GM13977 (cell line): ENCODE measurements at regions not wholly inside any gene's neighbourhood (a gene's known extent, or its start where the extent isn't known, plus 50 kb on each side); places are given as distances from the start of the nearest gene placed in this dataset.
"Not testable (repeated sequence)": the region's sequence is repeated elsewhere in the genome, so short reads cannot be mapped to it uniquely, and the experiment has no call there.

Experiments
- DNase-seq: peaks from one replicate; pipeline ENCODE4 v3.0.0; 2012; ENCODE audit warnings: low spot score
- CTCF ChIP-seq: IDR thresholded peaks from 2 replicates; pipeline ENCODE4 v1.5.1; 2012; ENCODE audit warnings: mild to moderate bottlenecking, control low read depth; ENCODE audit not compliant: insufficient read depth; ENCODE audit errors: extremely low read depth, missing control alignments
- in situ Hi-C: fragments of 300-500 bp; cut with MboI; formaldehyde crosslinking; loops from one replicate; pipeline ENCODE4 v1.12.0; 2022; ENCODE audit warnings: low sequenced_read_pairs, low pct_unique_long_range_greater_than_20kb, mixed read lengths, inconsistent platforms; ENCODE audit not compliant: unreplicated experiment

- no peak for DNase-seq
- in situ Hi-C loops = no loop called here
- no peak for TF ChIP-seq CTCF
These were observed 127.3 kb upstream of the TUT7 start for GRCh38 chr9:86481466-86481865.

- DNase-seq, in situ Hi-C loops: not testable (repeated sequence)
These were observed 121.0 kb upstream of the TUT7 start for GRCh38 chr9:86475255-86475654.

- TF ChIP-seq CTCF = no peak
- no peak for DNase-seq
- in situ Hi-C loops = no loop called here
These were observed 117.1 kb upstream of the TUT7 start for GRCh38 chr9:86471171-86471815.

- no peak for DNase-seq
- in situ Hi-C loops = no loop called here
- no peak for TF ChIP-seq CTCF
These were observed 116.1 kb upstream of the TUT7 start for GRCh38 chr9:86470326-86470725.

GRCh38 chr9:86469476-86470250 lies 115.5 kb upstream of the TUT7 start:
- no peak for DNase-seq
- in situ Hi-C loops = no loop called here
- TF ChIP-seq CTCF = no peak

- in situ Hi-C loops = no loop called here
- TF ChIP-seq CTCF = no peak
- DNase-seq = no peak
These were observed 110.0 kb upstream of the TUT7 start for GRCh38 chr9:86464242-86464641.
